SW480 (cell line): ENCODE measurements at regions not wholly inside any gene's neighbourhood (a gene's known extent, or its start where the extent isn't known, plus 50 kb on each side); places are given as distances from the start of the nearest gene placed in this dataset.
"Not testable (repeated sequence)": the region's sequence is repeated elsewhere in the genome, so short reads cannot be mapped to it uniquely, and the experiment has no call there.

Experiments
- DNase-seq: peaks from one replicate; pipeline ENCODE4 v3.0.0-alpha.2; 2016; ENCODE audit warnings: low spot score

GRCh38 chr20:7174554-7174953 lies 407.1 kb downstream of the BMP2 start:
- DNase-seq = no peak

DNA sequence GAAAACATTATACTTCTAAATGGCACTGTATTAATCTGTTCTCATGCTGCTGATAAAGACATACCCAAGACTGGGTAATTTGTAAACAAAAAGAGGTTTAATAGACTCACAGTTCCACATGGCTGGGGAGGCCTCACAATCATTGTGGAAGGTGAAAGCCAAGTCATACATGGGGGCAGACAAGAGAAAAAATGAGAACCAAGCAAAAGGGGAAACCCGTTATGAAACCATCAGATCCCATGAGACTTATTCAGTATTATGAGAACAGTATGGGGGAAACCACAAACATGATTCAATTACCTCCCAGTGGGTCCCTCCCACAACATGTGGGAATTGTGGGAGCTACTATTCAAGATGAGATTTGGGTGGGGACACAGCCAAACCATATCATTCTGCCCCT lies 408.3 kb downstream of the BMP2 start:
- not testable (repeated sequence) for DNase-seq

DNA sequence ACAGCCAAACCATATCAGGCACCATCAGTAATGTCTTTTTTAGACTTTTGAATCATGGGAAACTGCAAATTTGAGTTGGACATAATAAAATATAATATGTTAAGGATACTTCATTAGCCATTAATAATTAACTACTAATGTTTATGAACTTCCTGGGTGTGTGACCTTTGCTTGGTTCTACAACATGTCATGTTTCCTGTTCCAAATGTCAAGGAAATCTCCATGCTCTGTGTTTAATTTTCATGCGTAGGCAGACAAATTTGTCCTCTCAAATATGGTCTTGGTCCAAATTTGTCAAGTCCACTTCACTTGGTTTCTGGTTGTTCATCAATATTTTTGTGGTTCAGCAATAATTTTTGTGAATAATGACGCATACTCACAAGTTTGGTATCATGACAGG lies 410.5 kb downstream of the BMP2 start:
- DNase-seq = no peak

DNA sequence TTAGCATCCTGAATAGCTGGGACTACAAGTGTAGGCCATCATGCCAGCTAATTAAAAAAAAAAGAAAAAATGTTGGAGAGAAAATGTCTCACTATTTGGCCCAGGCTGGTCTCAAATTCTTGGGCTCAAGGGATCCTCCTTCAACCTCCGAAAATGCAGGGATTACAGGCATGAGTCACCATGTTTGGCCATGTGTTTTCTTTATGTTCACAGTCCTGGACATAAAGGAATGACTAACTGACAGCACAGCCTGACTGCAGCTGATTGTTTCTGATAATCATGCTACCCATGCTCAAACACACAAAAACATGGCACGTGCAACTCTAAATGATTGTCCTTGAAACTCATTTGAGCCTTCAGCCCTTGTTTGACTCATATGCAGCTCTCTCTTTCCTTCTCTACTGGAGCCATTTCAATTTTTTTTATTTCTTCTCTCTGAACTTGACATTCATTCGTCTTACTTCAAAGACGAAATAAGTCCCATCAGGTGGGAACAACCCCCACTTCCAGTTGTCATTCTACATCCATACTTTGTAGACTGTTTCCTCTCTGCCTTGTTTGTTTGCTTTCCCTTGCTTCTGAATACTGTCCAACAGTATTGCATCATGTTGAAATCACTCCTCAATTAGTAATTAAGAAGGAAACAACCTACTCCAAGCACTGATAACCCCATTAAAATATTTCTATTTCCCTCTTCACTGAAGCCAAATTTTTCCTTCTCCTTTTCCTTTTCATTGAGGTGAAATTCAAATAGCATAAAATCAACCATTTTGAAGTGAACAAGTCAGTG lies 413.0 kb downstream of the BMP2 start:
- DNase-seq = no peak

- no peak for DNase-seq
These were observed 421.7 kb downstream of the BMP2 start for GRCh38 chr20:7189231-7189630.

- DNase-seq = no peak
These were observed 426.2 kb downstream of the BMP2 start for GRCh38 chr20:7193681-7194080.

GRCh38 chr20:7195704-7196103 lies 428.2 kb downstream of the BMP2 start:
- DNase-seq = no peak

DNA sequence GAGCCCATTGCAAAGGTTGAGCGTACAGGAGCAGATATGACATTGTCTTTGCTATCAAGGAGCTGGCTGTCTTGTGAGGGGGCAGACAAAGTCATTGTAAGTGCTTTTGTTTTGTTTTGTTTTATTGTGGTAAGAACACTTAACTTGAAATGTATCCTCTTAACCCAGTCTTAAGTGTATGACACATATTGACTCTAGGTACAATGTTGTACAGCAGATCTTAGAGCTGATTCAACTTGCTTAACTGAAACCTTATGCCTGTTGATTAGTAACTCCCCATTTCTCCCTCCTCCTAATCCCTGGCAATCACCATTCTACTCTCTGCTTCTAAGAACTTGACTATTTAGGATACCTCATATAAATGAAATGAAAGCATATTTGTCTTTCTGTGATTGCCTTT lies 429.0 kb downstream of the BMP2 start:
- DNase-seq = no peak

DNA sequence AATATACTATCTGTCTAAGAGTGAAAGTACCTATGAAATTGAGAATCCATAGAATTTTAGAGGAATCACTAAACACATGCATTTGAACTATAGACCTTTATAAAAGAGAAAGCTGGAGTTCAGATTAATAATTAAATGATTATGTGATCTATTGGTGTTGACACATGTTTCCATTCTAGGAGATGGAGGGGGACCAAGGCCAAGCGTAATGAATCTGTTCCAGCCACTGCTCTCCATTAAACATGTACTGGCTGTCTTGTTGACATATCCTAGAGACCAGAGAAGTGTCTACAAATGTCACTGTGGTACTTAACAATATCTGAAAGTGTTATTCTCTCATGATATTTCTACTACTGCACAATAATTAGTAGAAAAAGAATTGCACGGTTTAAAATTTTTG lies 432.4 kb downstream of the BMP2 start:
- no peak for DNase-seq

DNA sequence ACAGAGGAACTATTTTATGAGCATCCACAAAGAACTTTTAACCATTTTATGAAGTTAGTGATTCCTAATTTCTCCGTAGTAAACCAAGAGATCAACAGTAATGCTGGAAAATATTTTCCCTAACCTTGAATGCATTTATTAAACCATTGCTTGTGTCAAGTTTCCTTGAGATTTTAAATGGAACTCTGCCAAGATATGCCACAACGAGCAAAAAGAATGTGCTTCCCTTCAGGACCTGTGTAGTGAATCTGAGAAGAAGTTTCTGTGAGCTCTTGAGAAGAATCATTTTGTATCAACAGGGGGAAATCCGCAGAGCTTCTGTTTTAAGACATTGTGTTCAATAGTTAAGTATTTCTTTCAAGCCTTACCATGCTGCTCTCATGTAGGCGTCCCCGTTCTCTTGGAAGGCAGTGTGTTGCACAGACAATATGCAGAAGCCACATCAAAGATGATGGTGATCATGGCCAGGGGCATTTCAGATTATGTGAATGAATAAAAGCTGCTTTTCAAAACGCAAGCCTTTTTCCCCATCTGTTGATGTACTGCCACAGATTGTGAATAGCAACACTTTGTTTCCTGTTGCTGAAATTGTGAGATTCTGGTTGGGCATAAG lies 439.8 kb downstream of the BMP2 start:
- DNase-seq = peak; percentile 3

DNA sequence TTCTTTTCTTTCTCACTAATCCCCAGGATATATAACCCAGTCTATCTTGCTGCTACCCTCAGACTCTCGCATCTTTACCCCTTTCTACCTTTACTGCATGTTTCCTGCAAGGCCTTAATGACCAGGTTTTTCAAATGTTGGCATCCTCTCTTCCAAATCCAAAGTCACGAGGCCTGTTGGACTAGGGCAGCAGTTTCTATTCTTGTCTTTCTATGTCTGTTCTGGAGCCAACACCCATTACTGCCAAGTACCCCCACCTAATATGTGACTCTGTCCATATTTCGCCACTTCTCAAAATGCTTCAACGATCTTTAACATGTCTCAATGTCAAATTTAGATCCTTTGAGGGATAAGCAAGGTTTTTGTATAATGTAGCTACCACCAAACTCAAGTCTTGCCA lies 443.4 kb downstream of the BMP2 start:
- DNase-seq = no peak

GRCh38 chr20:7214081-7214740 lies 446.7 kb downstream of the BMP2 start:
- no peak for DNase-seq

GRCh38 chr20:7217606-7218005 lies 450.1 kb downstream of the BMP2 start:
- DNase-seq = no peak

DNA sequence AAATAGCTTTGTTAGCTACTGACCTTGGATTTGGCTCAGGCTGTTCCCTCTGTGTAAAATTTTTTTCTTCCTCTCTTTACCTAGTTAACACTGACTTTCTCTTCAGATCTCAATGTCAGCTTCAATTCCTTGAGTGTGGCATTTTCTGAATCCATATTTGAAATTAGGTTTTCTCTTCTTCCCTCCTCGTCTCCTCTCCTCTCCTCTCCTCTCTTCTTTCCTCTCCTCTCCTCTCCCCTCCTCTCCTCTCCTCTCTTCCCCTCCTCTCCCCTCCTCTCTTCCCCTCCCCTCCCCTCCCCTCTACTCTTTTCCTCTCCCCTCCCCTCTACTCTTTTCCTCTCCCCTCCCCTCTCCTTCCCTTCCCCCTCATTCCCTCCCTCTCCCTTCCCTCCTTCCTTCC lies 453.3 kb downstream of the BMP2 start:
- DNase-seq = no peak

- no peak for DNase-seq
These were observed 458.7 kb downstream of the BMP2 start for GRCh38 chr20:7226156-7226555.

GRCh38 chr20:7231303-7231702 lies 463.8 kb downstream of the BMP2 start:
- DNase-seq = no peak

DNA sequence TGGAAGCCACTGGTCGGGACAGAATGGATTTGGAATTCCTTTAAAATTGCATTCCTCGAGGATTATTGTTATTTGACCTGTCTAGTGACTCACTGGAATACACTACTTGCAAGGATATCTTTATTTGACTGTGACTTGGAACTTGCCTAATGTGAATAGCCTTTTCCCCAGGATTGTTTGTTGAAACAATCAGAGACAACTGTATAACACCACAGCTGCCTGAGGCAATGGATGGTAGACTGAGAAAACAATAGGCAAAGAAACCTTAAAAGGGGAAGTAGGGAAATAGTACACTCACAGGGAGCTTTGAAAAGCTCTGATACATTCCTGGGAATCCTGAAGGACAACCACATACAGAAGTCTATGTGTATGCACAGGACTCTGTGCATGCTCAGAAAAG lies 465.3 kb downstream of the BMP2 start:
- no peak for DNase-seq

- DNase-seq = no peak
These were observed 469.8 kb downstream of the BMP2 start for GRCh38 chr20:7237251-7237650.

DNA sequence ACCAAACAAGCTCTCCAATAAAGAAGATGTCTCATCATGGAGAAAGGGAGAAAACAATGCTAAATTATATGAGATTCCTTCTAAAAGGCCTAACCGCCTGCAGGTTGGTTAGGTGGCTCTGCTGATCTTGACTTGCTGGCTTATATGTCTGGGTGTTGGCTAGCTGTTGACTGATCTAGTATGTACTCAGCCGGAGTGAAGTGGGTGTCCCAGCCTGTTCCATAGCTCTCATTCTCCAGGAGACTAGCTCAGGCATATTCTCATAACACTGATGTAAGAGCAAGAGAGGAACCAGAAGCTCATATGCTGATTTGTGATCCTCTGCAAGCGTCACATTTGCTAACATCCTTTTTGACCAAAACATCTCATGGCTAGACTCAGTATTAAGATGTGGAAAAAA lies 473.0 kb downstream of the BMP2 start:
- no peak for DNase-seq

DNA sequence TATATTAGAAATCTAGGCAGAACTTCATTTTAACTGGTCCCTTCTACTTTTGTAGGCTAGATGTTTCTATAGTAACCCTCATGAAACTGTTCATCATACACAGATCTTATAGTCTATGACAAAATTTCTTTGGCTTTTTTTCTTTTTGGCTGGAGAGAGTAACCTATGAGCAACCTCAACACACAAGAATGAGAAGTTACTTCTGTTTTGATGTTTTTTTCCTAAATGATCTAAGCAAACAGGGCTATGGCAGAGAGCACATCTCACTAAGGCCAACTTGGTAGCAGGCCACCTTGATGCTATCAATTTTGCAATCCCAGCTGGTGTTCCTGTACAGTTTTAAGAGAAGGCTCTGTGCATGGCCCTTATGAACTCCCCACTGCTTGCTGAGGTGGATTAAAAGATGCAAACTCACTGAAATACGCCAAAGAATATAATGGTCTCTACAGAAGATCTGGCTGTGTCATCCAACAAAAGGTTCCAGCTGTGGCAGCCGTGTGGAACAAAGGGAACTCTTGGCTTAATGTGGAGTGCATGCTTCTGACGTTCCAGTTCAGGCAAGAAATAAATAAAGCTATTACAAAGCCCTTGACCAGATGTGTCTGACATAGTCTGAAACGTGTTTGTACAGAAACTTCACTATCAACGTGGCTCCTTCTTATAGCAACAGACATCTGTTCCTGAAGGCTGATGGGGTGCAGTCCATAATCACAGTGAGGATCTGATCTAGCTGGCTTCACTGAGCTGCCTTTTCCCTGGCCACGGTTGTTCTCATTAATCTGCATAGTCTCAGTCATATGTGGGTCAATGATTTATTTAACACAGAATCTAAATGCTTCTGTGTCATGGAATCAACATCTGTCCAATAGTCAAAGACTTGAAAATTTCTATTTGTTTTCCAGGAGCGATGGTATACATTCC lies 481.1 kb downstream of the BMP2 start:
- DNase-seq = no peak

DNA sequence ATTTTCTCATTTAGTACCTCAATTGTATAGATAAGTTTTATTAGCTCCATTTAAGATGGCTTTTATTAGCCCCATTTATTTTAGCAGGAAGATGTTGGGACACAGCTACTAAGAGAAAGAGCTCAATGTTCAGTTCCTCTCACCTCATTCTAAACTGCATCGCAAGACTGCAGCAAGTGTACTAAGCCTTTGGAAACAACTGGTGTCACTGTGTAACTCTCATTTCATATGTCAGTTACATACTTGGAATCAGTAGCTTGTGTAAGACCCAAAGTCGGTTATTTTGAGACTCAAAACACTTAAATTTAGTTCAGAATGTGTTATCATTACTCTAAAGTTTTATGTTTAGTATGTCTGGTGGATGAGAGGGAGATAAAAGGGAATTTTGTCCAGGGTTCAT lies 482.9 kb downstream of the BMP2 start:
- no peak for DNase-seq

- no peak for DNase-seq
These were observed 489.6 kb downstream of the BMP2 start for GRCh38 chr20:7257099-7257498.
